Adrenal gland (tissue), 9 donors: ENCODE measurements at regions not wholly inside any gene's neighbourhood (a gene's known extent, or its start where the extent isn't known, plus 50 kb on each side); places are given as distances from the start of the nearest gene placed in this dataset.

Source experiments
- DNase-seq, 7 donors: peaks; one replicate each; pipeline ENCODE4 v3.0.0-alpha.2; 2019 to 2020
- H3K27ac ChIP-seq, 5 donors: fragments of 200-600 bp; sonication (generic) in 4 of 5; 1 replicate in 3 of 5; 2 replicates in 2 of 5; pipeline versions ENCODE4 v1.5.1 to v1.8.0; 2016 to 2020; ENCODE audit warnings: mild to moderate bottlenecking in 1 of 5
- H3K27me3 ChIP-seq: fragments of 200-600 bp; 2 replicates; pipeline ENCODE4 v1.8.0; 2021
- H3K36me3 ChIP-seq, 2 donors: fragments of 200-600 bp; replicated peaks in 1 of 2; 1 replicate in 1 of 2; 2 replicates in 1 of 2; pipeline versions ENCODE4 v1.5.1 to v1.8.0; 2018 to 2022
- H3K4me1 ChIP-seq, 2 donors: fragments of 200-600 bp; replicated peaks in 1 of 2; 1 replicate in 1 of 2; 2 replicates in 1 of 2; pipeline versions ENCODE4 v1.5.1 to v1.8.0; 2018 to 2021
- H3K4me3 ChIP-seq, 4 donors: fragments of 200-600 bp; sonication (generic) in 3 of 4; one replicate each; pipeline ENCODE4 v1.5.1; 2016 to 2018
- H3K9me3 ChIP-seq, 3 donors: fragments of 200-600 bp; sonication (generic) in 1 of 3; replicated peaks in 1 of 3; 1 replicate in 2 of 3; 2 replicates in 1 of 3; pipeline versions ENCODE4 v1.5.1 to v1.8.0; 2016 to 2021
- POLR2A ChIP-seq, 2 donors: fragments of 450-650 bp; IDR thresholded peaks; one replicate each; pipeline ENCODE4 v1.6.1; 2017; ENCODE audit warnings: antibody characterized with exemption in 2 of 2, mild to moderate bottlenecking in 2 of 2, moderate library complexity in 1 of 2
- WGBS, 4 donors: extraction: QIAGEN DNeasy Blood & Tissue Kit in 2 of 4; methylation state at CpG; one replicate each; pipeline versions ENCODE4 v1.1.5 to v1.1.7; 2013 to 2017; 5-methylcytosine and 5-hydroxymethylcytosine counted together
- intact Hi-C, 2 donors: fragments of 100-400 bp; cut with DNase I; formaldehyde crosslinking; loops; one replicate each; pipeline versions ENCODE4 v1.14.1 to v1.15.0; 2022 to 2023
- TF ChIP-seq, protein P1 (sequence below), 6 experiments: fragments of 450-650 bp in 4 of 6; fragments of 200-600 bp in 2 of 6; sonication (generic) in 1 of 6; IDR thresholded peaks; 1 replicate in 5 of 6; 2 replicates in 1 of 6; pipeline versions ENCODE4 v1.5.1 to v1.8.0; 2016 to 2021; ENCODE audit warnings: antibody characterized with exemption in 6 of 6, mild to moderate bottlenecking in 2 of 6, moderate library complexity in 1 of 6
- donor health status: healthy with polysubstance abuse.
- donor health status: Bipolar disorder and iron deficiency.
- donor health status: DM: yes; HTN: yes; CAD: no.
- donor health status: DM: no; HTN: no; CAD: no.
- donor health status: DM: no; HTN: no; CAD: no.

DNA sequence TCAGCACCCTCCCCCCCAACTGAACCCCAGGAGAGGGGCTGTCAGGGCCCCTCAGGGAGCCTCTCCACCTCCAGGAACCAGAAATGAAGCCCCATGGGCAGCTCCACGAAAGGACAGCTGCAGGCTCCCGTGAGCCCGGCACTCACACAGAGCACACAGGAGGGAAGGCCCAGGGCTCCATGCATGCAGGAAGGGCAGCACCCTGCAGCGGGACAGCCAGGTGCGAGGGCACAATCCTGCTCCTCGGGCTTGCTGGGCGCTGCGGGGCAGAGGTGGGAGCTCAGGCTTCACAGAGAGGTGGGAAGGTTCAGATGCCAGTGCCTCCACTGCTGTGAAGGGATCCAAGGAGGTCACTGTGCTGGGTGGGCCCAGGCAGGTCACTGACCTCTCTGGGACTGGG, 90.0 kb downstream of the HMX1 start:
- H3K36me3 ChIP-seq, result no peaks in the 10 kb centered on the region

GRCh38 chr4:8780596-8781368, 90.9 kb downstream of the HMX1 start:
- Histone ChIP-seq H3K27me3 (no peaks in the 10 kb centered on the region), H3K4me1 (no peaks in the 10 kb centered on the region), H3K4me3 (no peak overlapping the region), H3K36me3 (no peaks in the 10 kb centered on the region), H3K9me3 (no peaks in the 10 kb centered on the region), H3K27ac (no peak overlapping the region)
- TF ChIP-seq POLR2A (IDR thresholded peaks at IDR 0.05), result no peak
- TF ChIP-seq, protein P1, sequence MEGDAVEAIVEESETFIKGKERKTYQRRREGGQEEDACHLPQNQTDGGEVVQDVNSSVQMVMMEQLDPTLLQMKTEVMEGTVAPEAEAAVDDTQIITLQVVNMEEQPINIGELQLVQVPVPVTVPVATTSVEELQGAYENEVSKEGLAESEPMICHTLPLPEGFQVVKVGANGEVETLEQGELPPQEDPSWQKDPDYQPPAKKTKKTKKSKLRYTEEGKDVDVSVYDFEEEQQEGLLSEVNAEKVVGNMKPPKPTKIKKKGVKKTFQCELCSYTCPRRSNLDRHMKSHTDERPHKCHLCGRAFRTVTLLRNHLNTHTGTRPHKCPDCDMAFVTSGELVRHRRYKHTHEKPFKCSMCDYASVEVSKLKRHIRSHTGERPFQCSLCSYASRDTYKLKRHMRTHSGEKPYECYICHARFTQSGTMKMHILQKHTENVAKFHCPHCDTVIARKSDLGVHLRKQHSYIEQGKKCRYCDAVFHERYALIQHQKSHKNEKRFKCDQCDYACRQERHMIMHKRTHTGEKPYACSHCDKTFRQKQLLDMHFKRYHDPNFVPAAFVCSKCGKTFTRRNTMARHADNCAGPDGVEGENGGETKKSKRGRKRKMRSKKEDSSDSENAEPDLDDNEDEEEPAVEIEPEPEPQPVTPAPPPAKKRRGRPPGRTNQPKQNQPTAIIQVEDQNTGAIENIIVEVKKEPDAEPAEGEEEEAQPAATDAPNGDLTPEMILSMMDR (IDR thresholded peaks at IDR 0.05), result no peak
- DNase-seq, result no peak
- intact Hi-C loops, result no loop called here
- WGBS, 4 donors, result 67 to 89% (median 71%) methylated on average over 7 to 19 of the region's 19 CpGs

More for the DNA sequence above, 90.0 kb downstream of the HMX1 start:
- Histone ChIP-seq H3K4me3 (no peak overlapping the region), H3K27me3 (no peaks in the 10 kb centered on the region), H3K9me3 (no peaks in the 10 kb centered on the region), H3K4me1 (no peaks in the 10 kb centered on the region), H3K27ac (no peak overlapping the region)
- no peak for DNase-seq
- TF ChIP-seq, protein P1 (IDR thresholded peaks at IDR 0.05), result no peak
- TF ChIP-seq POLR2A (IDR thresholded peaks at IDR 0.05), result no peak
- WGBS, 4 donors, result 65 to 87% (median 86%) methylated on average over 2 to 8 of the region's 8 CpGs
- intact Hi-C loops, result no loop called here

- no peak overlapping the region for H3K27ac ChIP-seq
- 58 to 73% (median 60%) methylated on average over 1 to 13 of the region's 13 CpGs for WGBS, 4 donors
- H3K27me3 ChIP-seq, result no peaks in the 10 kb centered on the region
- no peak overlapping the region for H3K4me3 ChIP-seq
- DNase-seq, result no peak
- TF ChIP-seq, protein P1 (IDR thresholded peaks at IDR 0.05), result no peak
- no peak for TF ChIP-seq POLR2A (IDR thresholded peaks at IDR 0.05)
- intact Hi-C loops, result no loop called here
- H3K4me1 ChIP-seq, result no peaks in the 10 kb centered on the region
- H3K36me3 ChIP-seq, result no peaks in the 10 kb centered on the region
- no peaks in the 10 kb centered on the region for H3K9me3 ChIP-seq
These were observed 91.6 kb downstream of the HMX1 start for GRCh38 chr4:8780086-8780485.

GRCh38 chr4:8779490-8779932, 92.1 kb downstream of the HMX1 start:
- WGBS, 4 donors, result 24 to 33% (median 28%) methylated on average over 7 to 11 of the region's 11 CpGs; no CpG with 5 or more reads in 1 of the 4 donors
- no peaks in the 10 kb centered on the region for H3K27me3 ChIP-seq
- H3K4me3 ChIP-seq, result no peak overlapping the region
- no peaks in the 10 kb centered on the region for H3K4me1 ChIP-seq
- DNase-seq, result no peak
- intact Hi-C loops, result no loop called here
- H3K9me3 ChIP-seq, result no peaks in the 10 kb centered on the region
- no peaks in the 10 kb centered on the region for H3K36me3 ChIP-seq
- TF ChIP-seq, protein P1 (IDR thresholded peaks at IDR 0.05), result no peak
- no peak for TF ChIP-seq POLR2A (IDR thresholded peaks at IDR 0.05)
- no peak overlapping the region for H3K27ac ChIP-seq
